Gastrocnemius medialis (tissue), 4 donors: ENCODE measurements at regions not wholly inside any gene's neighbourhood (a gene's known extent, or its start where the extent isn't known, plus 50 kb on each side); places are given as distances from the start of the nearest gene placed in this dataset.

Experiments used
- ATAC-seq, 2 donors: fragments of 150-250 bp; one replicate each; pipeline ENCODE4 v1.9.1; 2016
- DNase-seq, 2 donors: peaks; one replicate each; pipeline ENCODE4 v3.0.0-alpha.2; 2019
- H3K27ac ChIP-seq, 4 donors: fragments of 200-600 bp; sonication (generic); 1 replicate in 1 of 4; 2 replicates in 3 of 4; pipeline ENCODE4 v1.5.1; 2016 to 2018; ENCODE audit warnings: mild to moderate bottlenecking in 2 of 4, moderate library complexity in 1 of 4
- H3K27me3 ChIP-seq, 3 donors: fragments of 200-600 bp; sonication (generic) in 2 of 3; 1 replicate in 1 of 3; 2 replicates in 2 of 3; pipeline versions ENCODE4 v1.5.1 to v1.6.0; 2016 to 2019; ENCODE audit warnings: mild to moderate bottlenecking in 1 of 3, moderate library complexity in 1 of 3
- H3K36me3 ChIP-seq, 2 donors: fragments of 200-600 bp; sonication (generic) in 1 of 2; one replicate each; pipeline ENCODE4 v1.5.1; 2017 to 2018
- H3K4me1 ChIP-seq, 2 donors: fragments of 200-600 bp; sonication (generic) in 1 of 2; one replicate each; pipeline ENCODE4 v1.5.1; 2016 to 2017; ENCODE audit warnings: mild to moderate bottlenecking in 2 of 2
- H3K4me3 ChIP-seq, 4 donors: fragments of 200-600 bp; sonication (generic) in 3 of 4; 1 replicate in 1 of 4; 2 replicates in 3 of 4; pipeline ENCODE4 v1.5.1; 2016 to 2019; ENCODE audit warnings: mild to moderate bottlenecking in 2 of 4
- H3K9me3 ChIP-seq, 3 donors: fragments of 200-600 bp; sonication (generic) in 2 of 3; 1 replicate in 1 of 3; 2 replicates in 2 of 3; pipeline ENCODE4 v1.5.1; 2016 to 2019
- POLR2A ChIP-seq, 2 donors: fragments of 450-650 bp; IDR thresholded peaks; one replicate each; pipeline ENCODE4 v1.6.1; 2017; ENCODE audit warnings: antibody characterized with exemption in 2 of 2, mild to moderate bottlenecking in 2 of 2, moderate library complexity in 2 of 2
- in situ Hi-C, 4 donors: fragments of 200-750 bp; cut with MboI; loops; one replicate each; pipeline versions ENCODE4 v1.15.0 to v1.8.0; 2017; ENCODE audit warnings: low sequenced_read_pairs in 4 of 4
- intact Hi-C: fragments of 100-400 bp; cut with DNase I; formaldehyde crosslinking; loops from one replicate; pipeline ENCODE4 v1.15.1; 2023; ENCODE audit warnings: low total_unique reads
- TF ChIP-seq, protein P1 (sequence below), 5 experiments: fragments of 450-650 bp in 3 of 5; fragments of 200-600 bp in 2 of 5; sonication (generic) in 2 of 5; IDR thresholded peaks in 4 of 5; conservative IDR thresholded peaks in 1 of 5; 1 replicate in 4 of 5; 2 replicates in 1 of 5; pipeline ENCODE4 v1.5.1; 2016 to 2019; ENCODE audit warnings: antibody characterized with exemption in 5 of 5, mild to moderate bottlenecking in 3 of 5, moderate library complexity in 3 of 5

- no peaks in the 10 kb centered on the region for H3K4me1 ChIP-seq
- TF ChIP-seq, protein P1, sequence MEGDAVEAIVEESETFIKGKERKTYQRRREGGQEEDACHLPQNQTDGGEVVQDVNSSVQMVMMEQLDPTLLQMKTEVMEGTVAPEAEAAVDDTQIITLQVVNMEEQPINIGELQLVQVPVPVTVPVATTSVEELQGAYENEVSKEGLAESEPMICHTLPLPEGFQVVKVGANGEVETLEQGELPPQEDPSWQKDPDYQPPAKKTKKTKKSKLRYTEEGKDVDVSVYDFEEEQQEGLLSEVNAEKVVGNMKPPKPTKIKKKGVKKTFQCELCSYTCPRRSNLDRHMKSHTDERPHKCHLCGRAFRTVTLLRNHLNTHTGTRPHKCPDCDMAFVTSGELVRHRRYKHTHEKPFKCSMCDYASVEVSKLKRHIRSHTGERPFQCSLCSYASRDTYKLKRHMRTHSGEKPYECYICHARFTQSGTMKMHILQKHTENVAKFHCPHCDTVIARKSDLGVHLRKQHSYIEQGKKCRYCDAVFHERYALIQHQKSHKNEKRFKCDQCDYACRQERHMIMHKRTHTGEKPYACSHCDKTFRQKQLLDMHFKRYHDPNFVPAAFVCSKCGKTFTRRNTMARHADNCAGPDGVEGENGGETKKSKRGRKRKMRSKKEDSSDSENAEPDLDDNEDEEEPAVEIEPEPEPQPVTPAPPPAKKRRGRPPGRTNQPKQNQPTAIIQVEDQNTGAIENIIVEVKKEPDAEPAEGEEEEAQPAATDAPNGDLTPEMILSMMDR (IDR thresholded peaks at IDR 0.05 in 4 of 5, conservative IDR thresholded peaks at IDR 0.05 in 1 of 5) = no peak
- no peak for TF ChIP-seq POLR2A (IDR thresholded peaks at IDR 0.05)
- no peaks in the 10 kb centered on the region for H3K36me3 ChIP-seq
- in situ Hi-C loops = no loop called here
- DNase-seq (no peak), ATAC-seq (no peak)
- no peak overlapping the region for H3K4me3 ChIP-seq
- H3K27me3 ChIP-seq = no peaks in the 10 kb centered on the region
- intact Hi-C loops = no loop called here
- H3K27ac ChIP-seq = no peak overlapping the region
- H3K9me3 ChIP-seq = no peaks in the 10 kb centered on the region
These were observed 1309.8 kb upstream of the CDH8 start for GRCh38 chr16:63346000-63346399.

- ATAC-seq (no peak), DNase-seq (no peak)
- Histone ChIP-seq H3K4me3 (no peak overlapping the region), H3K27me3 (no peaks in the 10 kb centered on the region), H3K9me3 (no peaks in the 10 kb centered on the region), H3K27ac (no peak overlapping the region), H3K36me3 (no peaks in the 10 kb centered on the region), H3K4me1 (no peaks in the 10 kb centered on the region)
- intact Hi-C loops = no loop called here
- in situ Hi-C loops = no loop called here
- no peak for TF ChIP-seq POLR2A (IDR thresholded peaks at IDR 0.05)
- TF ChIP-seq, protein P1 (IDR thresholded peaks at IDR 0.05 in 4 of 5, conservative IDR thresholded peaks at IDR 0.05 in 1 of 5) = no peak
These were observed 1301.0 kb upstream of the CDH8 start for GRCh38 chr16:63337264-63337663.

GRCh38 chr16:63331111-63331510, 1294.9 kb upstream of the CDH8 start:
- H3K36me3 ChIP-seq = no peaks in the 10 kb centered on the region
- no peak for DNase-seq
- in situ Hi-C loops (no loop called here), intact Hi-C loops (no loop called here)
- no peaks in the 10 kb centered on the region for H3K4me1 ChIP-seq
- no peak for ATAC-seq
- H3K4me3 ChIP-seq = no peak overlapping the region
- H3K27me3 ChIP-seq = no peaks in the 10 kb centered on the region
- no peak overlapping the region for H3K27ac ChIP-seq
- no peaks in the 10 kb centered on the region for H3K9me3 ChIP-seq
- TF ChIP-seq, protein P1 (IDR thresholded peaks at IDR 0.05 in 4 of 5, conservative IDR thresholded peaks at IDR 0.05 in 1 of 5) = no peak
- TF ChIP-seq POLR2A (IDR thresholded peaks at IDR 0.05) = no peak

DNA sequence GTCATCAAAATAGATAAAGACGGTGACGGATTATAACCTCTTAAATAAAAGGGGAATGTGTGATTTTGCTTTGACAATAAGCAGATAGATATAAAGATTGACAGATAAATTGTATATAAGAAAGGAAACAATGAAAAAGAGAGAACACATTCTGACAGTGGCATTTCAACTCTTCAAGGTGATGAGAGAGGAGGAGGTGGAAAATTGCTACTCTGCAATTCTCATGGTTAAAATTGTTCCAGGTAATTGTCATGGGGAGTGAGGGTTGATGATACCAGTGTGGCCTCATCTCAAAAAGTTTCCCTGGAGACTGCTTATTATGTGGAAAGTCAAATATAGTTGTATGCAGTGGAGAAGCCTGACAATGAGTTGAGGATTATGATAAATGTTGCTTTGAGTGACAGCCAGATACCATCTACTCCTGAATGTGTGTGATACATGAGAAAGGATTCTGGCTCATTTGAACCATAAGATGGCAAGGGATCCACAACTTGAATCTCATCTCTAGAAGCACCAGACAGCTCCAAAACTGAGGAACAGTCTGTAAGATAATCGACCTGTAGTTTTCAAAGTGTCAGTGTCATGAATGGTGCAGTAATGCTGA, 1290.6 kb upstream of the CDH8 start:
- H3K9me3 ChIP-seq = no peaks in the 10 kb centered on the region
- intact Hi-C loops (no loop called here), in situ Hi-C loops (no loop called here)
- no peak overlapping the region for H3K4me3 ChIP-seq
- ATAC-seq = no peak
- TF ChIP-seq, protein P1 (IDR thresholded peaks at IDR 0.05 in 4 of 5, conservative IDR thresholded peaks at IDR 0.05 in 1 of 5) = no peak
- TF ChIP-seq POLR2A (IDR thresholded peaks at IDR 0.05) = no peak
- no peak for DNase-seq
- no peaks in the 10 kb centered on the region for H3K27me3 ChIP-seq
- H3K4me1 ChIP-seq = no peaks in the 10 kb centered on the region
- no peaks in the 10 kb centered on the region for H3K36me3 ChIP-seq
- H3K27ac ChIP-seq = no peak overlapping the region
